Middle frontal gyrus (tissue), 1 donor: ENCODE measurements at regions not wholly inside any gene's neighbourhood (a gene's known extent, or its start where the extent isn't known, plus 50 kb on each side); places are given as distances from the start of the nearest gene placed in this dataset.

Experiments
- DNase-seq: peaks from one replicate; pipeline ENCODE4 v3.0.0-alpha.2; 2015; ENCODE audit warnings: low spot score; ENCODE audit errors: extremely low spot score

DNA sequence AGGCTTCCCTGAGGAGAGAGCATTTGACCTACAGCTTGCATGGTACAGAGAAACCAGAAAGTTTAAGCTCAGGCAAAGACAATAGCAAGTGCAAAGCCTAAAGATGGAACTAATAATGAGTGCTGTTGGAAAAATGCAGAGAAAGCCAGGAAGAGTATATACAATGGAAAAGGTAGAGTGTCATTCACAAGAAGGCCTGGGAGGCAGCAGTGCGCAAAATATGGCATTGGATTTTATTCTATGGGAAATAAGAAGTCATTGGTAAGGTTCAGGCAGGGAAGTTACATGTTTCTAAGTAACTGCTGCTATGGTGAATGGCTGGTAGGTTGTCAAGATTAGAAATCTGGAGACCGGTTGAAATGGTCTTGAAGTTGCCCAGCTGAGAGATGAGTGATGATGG, 2167.3 kb upstream of the CELF4 start:
- DNase-seq = no peak

DNA sequence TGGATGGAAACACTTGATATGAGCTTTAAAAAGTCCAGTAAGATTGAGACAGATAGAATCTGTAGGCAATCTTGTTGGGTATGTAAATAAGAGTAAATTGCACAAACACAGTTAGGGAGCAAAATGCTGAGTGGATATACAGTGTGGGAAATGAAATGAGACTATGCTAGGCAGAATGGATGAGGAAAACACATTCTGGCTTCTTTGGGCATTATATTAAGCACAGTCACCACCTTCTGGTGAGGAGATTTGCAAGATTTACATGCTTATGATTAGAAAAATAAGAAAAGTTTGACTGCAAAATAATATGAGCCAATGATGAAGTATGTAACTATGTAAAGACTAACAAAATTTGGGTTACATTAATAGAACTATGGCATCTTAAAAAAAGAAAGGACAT, 2165.0 kb upstream of the CELF4 start:
- DNase-seq = no peak

DNA sequence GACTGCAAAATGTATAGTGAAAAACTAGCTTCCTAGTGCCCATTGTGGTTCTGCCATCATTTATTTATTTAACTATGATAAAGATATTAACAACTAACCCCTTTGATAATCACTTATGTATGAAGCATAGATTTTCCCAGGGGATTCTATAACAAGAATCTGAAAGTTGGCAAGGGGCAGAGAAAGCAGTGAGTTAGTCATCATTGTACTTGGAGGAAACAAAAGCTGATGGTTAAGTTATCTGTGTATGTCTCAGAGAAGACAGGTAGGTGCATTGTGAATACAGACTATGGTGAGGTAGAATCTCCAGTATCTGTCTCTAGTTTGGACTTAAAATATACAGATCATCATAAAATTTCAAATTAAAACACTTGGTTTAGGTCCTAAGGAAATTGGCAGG, 2159.1 kb upstream of the CELF4 start:
- DNase-seq = no peak

DNA sequence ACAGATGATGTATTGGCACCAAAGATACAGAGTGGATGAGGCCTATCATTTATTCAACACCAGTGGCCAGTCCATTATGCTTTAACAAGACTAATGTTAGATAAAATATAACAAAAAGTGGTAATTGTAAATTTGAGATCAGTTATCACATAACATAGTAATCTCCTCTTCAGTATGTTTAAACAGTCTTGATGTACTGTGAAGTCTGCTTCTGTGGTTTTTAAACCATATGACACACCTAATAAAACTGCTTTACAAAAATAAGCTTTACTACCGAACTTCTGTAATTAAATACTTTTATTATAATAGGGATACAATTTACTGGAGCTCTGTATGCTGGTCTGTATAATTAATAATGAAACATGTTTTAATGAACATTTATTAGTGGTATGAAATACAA, 2156.1 kb upstream of the CELF4 start:
- no peak for DNase-seq

DNA sequence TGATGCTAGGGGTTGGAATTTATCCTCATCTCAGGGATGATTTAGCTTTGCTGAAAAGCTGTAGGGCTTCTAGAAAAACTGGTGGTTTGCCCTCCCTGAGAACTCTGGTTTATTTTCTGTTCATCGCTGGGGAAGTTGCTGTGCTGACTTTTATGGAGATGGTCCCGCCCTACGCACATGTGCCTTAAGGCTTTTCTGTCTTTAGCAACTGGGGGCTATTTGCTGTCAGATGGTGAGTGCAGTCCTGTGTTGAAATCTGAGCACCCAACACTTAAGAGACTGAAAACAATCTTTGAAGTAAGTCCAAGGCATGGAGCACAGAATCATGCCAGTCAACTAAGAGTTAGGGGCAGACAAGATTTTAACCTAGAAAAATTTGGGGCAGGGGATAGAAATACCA, 2148.4 kb upstream of the CELF4 start:
- no peak for DNase-seq

DNA sequence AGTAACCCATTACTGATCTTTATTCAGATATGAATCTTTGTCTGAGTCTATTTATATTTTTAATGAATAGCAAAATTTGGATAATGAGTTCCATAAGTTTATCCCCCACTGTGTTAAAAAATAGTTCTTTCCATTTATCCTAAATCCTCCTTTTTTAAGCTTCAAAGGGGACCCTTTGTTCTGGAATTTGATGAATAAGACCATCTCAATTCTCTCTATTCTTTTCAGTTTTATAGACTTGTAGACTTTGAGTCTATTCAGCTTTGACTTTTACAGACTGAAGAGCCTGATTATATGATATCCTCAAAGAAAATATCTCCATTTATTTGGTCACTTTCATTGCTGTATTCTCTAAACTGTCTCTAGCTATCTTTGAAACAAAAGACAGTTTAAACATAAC, 2146.1 kb upstream of the CELF4 start:
- no peak for DNase-seq

DNA sequence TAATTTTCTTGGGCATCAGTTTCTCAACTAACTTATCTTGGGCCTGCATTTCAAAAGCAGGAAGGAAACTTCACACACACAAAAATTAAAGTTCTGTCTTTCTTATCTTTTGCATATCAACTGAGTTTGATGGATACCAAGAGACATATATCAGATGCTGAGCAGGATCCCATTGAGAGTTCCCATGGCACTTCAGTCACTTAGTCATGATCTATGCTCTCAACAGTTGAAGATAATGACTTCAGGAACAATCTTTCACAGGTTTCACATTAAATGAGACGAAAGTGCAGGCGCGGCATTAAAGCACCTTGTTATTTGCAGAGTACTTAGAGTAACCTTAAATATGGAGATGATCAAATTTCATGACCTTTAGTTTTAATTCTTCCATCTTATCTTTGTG, 2139.8 kb upstream of the CELF4 start:
- DNase-seq = no peak

DNA sequence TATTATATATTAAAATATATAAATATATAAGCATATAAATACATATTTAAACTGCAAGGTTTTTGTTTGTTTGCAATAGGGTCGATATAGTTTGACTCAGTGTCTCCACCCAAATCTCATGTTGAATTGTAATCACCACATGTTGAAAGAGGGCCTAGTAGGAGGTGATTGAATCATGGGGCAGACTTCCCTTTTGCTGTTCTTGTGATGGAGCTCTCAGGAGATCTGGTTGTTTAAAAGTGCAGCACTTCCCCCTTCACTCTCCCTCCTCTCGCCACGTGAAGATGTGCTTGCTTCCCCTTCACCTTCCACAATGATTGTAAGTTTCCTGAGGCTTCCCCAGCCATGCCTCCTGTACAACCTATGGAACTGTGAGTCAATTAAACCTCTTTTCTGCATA, 2137.3 kb upstream of the CELF4 start:
- DNase-seq = no peak

DNA sequence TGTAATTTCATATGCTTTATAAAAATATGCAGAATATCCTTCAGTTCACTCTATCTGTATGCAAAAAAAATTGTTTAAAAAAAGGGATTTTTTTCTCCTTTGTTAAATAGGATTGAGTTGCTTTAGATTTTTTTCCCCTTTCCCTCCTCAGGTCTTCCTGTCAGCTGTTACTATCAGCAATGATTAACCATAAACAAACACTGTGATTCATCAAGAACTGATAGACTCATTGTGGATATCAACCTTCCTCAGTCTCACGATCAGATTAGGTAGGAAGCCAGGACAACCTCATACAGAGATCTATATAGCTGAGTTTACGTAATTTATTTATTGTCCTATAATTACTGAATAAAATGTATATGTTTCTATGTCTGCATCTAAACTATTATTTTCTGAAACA, 2136.2 kb upstream of the CELF4 start:
- no peak for DNase-seq

DNA sequence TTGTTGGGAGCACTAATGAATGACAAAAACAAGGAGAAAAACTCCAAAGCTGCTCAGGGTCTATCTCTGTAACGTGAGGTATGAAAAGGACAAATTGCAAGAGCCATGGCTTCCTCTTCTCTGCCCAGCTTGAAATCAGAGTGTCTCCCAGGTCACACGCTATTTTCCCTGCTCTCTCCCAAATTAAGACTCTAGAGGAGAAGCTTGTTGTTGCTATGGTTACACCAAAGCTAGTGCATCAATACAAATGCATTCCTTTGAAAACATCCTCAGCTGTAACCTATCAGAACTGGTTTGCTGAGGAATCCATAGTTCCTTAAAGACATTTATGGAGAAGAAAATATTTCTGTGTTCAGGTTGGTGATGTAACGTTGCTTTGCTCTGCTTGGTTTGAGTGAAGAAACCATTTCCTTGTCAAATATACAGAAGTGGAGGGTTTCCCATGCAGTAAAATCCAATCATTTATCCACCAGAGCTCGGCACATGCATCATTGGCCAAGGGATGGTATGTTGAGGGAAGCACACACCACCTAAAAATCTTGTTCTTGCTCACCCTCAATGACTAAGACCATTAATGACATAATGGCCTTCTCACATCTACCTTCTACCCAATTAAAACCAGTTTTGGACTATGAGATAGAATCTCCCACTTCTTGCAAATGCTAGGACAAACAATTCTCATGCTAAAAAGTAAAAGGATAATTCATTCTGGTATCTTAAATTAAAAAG, 2135.6 kb upstream of the CELF4 start:
- DNase-seq = no peak

DNA sequence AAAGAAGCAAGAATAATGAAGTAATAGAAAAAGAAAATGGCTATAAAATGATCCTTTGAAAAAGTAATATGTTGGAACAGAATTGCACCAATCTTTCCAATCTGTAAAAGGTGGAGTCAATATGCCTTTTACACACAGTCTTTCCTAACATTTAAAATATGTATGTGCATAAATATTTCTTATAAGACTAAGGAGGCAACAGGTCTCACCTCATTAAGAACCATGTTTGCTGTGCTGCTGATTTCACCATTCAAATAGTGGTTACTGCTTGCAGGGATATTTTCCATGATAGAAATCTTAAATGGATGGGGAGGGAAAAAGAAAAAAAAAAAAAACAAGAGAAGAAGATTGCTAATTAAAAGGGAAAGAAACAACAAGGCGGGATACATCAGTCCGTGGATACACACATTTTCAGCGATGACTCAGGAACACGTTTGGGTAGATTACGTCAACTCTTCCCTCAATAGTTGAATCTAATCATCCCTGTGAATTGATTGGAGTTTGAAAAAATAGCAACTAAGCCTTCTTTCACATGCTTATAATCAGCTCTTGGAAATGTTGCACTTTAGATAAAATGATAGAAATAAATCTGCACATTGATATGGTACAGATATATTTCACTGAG, 2133.9 kb upstream of the CELF4 start:
- no peak for DNase-seq

DNA sequence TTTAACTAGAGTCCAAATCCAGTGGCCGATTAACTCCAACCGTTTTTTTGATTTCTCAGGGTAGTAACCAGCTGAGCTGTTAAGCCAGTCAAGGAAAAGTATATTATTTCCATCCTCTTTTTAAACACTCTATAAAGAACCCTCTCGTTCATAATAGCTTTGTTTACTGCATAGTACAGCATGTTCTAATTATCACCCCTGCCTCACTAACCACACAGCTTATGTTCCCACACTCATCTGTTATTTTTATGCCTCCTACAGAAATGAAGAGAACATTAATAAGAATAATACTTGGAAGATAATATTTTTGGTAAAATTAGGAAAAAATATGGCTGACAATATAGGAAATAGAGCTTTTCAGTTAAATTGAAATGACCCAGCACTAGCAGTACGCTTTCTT, 2132.8 kb upstream of the CELF4 start:
- DNase-seq = no peak

DNA sequence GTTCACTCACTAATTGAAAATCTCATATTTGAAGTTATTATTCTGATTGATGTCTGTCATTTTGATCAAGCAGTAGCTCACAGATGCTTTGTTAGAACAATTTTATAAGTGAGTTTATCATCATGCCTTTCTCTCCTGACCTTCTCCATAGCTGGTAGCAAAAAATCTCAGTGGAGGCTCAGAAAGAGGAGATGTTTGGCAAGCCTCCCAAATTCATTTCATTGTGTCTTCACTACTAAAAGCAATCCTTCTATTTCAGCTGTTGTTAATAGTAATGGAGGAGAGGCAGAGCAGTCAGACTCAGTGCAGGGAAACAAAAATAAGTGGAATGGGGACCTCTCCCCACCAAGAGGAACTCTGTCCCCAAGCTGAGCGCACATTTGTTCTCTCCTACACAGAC, 2127.8 kb upstream of the CELF4 start:
- DNase-seq = no peak

DNA sequence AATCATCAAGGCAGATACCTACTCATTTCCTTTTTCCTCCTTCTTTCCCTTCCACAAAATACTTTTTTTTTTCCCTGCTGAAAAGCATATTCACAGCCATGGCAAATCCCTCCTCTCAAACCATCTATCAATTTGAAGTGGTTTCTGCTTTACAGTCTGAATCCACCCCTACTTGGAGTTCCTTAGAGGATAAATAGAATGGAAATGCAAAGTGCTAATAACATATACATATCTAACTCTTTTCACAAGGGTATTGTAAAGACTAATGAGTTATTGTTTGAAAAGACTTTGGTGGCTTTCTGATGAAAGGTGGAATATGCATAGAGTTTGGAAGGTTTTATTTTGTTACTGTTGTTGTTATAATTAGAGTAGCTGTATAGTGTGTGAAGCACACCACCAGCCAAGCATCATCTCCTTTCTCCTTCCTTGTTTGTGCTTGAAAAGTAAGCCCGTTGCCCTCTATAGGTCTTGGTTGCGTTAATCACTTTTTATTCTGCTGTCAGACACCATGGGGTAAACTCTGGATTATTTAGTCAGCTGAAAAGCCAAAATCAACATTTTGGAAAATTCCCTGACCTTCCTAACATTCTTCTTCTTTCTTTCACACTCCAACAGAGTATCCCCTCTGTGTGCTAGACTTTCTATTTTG, 2126.9 kb upstream of the CELF4 start:
- DNase-seq = no peak

DNA sequence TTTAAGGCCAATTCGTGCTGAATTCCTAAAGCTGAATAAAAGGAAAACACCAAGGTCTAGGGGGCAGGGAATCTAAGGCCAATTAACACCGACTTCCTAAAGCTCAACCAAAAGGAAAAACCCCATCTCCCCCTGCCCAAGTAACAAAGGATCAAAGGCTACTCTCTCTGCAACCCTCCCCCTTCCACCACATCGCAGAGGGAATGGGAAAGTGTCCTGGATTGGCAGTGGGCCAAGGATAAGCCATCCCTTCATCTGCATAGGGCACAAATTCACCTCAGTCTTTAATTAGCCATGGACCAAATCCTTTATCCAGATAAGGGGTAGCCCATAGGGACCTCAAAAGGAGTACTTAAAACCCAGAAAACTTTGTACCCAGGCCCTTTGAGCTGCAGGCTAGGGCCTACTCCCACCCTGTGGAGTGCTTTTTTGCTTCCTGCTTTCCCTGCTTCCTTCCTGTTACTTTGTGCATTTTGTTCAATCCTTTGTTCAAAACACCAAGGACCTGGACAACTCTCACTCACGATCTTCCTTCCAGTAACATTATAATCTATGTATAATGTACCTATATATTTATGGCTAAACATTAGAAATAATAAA, 2119.8 kb upstream of the CELF4 start:
- DNase-seq = no peak

DNA sequence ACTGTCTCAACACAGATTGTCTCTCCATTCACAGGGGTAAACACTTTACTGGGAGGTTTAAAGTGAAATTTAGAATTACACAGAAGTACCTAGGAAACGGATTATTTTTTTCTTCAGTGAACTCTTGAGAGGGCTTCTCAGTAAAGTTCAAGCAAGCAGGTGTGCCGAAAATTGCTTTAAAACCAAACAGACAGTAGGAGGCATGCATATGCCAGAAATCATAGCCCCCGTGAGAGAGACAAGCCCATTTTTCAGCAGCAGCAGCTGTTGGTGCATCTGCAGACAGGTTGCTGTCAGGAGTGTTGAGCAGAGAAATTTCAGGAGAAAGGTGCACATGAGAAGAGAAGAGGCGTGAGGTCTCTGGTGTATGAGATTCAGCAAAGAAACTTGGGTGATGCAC, 2115.5 kb upstream of the CELF4 start:
- DNase-seq = no peak

DNA sequence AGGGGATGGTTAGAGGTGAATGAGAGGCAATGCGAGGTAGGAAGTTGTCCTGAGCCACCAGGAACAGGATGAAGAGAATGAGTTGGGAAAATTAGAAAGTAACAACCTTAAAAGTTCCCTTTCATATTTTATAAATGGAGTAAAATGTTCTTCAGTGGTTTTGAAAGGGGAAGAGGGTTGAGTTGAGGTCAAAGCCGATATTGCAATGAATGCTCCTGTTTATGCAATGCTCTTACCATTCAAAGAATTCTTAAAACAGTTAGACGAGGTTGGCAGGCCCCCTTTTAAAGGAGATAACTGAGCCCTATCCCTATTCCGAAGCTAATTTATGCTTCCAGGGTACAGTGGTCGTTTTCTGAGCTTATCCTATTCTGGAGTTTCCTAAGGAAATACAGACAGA, 2110.3 kb upstream of the CELF4 start:
- no peak for DNase-seq

DNA sequence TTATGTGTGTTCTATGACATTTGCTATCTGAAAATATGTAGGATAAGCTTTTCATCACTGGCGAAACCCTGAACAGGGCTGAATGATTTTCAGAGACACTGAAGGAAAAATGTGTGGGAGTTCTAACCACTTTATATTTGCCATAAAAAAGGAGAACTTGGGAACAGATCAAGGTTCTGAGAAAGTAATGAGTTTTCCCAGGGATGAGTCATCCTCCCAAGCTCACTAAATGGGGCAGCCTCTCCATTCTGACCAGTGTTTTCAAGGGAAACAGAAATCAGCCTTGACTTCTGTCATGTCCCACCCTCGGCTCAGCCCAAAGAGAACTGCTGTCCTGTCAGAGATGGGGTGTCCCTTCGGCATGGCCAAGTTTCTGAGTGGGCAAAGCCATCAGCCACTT, 2109.8 kb upstream of the CELF4 start:
- no peak for DNase-seq

DNA sequence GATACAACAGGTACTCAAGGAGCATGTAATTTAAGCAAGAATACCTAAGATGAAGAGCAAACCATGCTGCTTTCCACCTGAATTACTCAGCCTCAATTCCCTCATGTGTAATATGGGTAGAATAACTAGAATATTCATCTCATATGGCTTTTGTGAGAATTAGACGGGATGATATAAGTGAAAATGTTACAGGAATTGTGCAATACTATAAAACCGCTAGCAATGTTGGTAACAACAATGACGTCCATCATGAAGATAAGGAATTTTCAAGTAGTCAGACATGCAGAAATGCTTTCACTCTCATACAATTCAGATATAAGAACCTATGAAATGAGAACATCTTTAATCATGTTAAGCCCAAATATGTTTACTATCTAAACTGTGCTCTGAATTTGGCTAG, 2106.6 kb upstream of the CELF4 start:
- DNase-seq = no peak

DNA sequence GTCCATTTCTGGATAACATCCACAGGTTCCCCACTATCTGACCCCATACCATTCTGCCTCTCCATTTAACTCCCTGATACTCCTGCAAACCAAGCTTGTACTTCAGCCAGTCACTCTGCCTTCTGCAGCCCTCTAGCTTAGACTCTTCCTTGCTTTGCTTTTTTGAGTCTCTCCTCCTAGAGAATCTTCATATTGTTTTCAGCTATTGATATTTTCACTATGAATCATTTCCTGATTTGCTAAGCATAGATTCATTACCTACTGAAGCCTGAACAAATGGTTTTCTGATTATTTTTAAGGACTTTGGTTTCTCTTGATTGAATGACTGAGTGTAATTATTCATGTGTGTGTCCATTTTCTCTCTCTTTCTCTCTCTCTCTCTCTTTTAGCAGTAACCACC, 2102.3 kb upstream of the CELF4 start:
- DNase-seq = no peak

DNA sequence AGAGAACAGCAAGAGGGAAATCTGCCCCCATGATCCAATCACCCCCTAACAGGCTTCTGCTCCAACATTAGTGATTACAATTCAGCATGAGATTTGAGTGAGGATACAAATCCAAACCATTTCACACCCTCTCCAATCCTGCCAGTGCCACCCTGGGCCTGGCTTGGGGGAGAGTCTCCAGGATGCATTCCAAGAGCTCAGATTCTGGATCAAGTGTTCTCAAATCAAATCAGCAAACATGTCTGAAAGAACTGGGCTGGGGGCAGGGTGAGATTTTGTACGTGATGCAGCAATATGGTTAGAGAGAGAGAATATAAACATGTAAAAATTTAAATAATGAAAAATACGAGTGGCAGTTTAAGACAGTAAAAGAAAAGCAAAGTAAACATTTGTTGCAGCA, 2100.9 kb upstream of the CELF4 start:
- DNase-seq = no peak

DNA sequence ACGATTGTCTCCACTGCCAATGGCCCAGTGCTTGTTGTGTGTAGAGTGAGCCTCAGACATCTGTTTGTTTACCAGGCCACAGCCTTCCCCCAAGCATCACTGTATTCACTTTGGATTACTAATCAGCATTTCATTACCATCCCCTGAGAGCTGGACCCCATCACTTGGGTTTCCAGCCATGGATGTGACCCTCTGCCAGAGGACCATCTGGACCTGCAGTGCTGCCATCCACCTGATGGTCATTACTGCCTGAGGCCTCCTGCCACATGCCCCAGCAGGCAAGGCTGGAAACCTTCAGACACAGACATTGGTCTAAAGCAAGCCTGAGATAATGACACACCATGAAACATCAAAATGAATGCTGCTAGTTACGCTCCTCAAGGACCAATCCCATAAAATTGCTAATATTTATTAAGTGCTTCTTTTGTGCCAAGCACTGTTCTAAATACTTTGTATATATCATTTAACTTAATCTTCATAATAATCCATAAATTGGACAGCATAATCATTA, 2096.3 kb upstream of the CELF4 start:
- no peak for DNase-seq
